ENCODE measurements at regions not wholly inside any gene's neighbourhood (a gene's known extent, or its start where the extent isn't known, plus 50 kb on each side); places are given as distances from the start of the nearest gene placed in this dataset.

DNA sequence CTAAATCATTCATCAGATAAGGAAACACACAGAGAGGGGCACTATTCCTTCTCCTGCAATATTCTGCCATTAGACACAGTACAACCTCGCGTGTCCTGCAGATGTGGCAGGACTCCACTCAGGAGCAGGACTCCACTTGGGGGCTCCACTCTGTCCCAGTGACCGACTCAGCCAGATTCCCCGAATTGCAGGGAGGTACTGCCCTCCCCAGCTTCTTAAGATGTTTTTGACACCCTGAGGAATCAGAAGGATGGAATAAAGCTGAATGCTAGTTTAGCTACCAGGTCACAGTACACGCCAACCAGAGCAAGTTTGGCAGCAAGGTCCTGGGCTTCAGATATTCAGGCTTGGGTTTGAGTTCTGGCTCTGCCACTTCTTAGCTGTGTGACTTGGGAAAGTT, 99.3 kb upstream of the USP47 start:
- no peaks in the 10 kb centered on the region for H3K27me3 ChIP-seq
- H3K4me3 ChIP-seq, result no peak overlapping the region
- H3K36me3 ChIP-seq, result no peaks in the 10 kb centered on the region
- H3K27ac ChIP-seq, result no peak overlapping the region
- intact Hi-C loops (cut with DNase I; ENCODE audit: low total_unique reads), result no loop called here
- TF ChIP-seq, protein P1, sequence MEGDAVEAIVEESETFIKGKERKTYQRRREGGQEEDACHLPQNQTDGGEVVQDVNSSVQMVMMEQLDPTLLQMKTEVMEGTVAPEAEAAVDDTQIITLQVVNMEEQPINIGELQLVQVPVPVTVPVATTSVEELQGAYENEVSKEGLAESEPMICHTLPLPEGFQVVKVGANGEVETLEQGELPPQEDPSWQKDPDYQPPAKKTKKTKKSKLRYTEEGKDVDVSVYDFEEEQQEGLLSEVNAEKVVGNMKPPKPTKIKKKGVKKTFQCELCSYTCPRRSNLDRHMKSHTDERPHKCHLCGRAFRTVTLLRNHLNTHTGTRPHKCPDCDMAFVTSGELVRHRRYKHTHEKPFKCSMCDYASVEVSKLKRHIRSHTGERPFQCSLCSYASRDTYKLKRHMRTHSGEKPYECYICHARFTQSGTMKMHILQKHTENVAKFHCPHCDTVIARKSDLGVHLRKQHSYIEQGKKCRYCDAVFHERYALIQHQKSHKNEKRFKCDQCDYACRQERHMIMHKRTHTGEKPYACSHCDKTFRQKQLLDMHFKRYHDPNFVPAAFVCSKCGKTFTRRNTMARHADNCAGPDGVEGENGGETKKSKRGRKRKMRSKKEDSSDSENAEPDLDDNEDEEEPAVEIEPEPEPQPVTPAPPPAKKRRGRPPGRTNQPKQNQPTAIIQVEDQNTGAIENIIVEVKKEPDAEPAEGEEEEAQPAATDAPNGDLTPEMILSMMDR (IDR thresholded peaks at IDR 0.05), result no peak
- TF ChIP-seq POLR2AphosphoS5 (IDR thresholded peaks at IDR 0.05), result no peak
- no peak for DNase-seq (ENCODE audit: low spot score in 2 of 2)
- no peaks in the 10 kb centered on the region for H3K9me3 ChIP-seq
- no peaks in the 10 kb centered on the region for H3K4me1 ChIP-seq

DNA sequence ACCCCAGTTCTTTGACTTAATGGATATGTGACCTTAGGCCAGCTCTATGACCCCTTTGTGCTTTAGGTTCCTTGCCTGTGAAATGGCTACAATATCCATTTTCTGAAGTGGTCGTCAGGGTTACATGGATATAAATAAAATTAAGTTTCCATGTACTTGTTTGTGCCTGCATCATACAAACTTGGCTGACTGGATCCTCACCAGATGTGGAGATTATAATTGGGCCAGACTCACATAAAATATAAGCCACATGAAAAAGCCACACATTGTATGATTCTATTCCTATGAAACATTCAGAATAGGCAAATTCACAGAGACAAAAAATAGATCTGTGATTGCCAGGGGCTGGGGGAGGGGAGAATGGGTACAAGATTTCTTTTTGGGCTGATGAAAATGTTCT, 100.9 kb upstream of the USP47 start:
- H3K4me1 ChIP-seq, result no peaks in the 10 kb centered on the region
- H3K36me3 ChIP-seq, result no peaks in the 10 kb centered on the region
- TF ChIP-seq POLR2A (IDR thresholded peaks at IDR 0.05) (no peak), POLR2AphosphoS5 (IDR thresholded peaks at IDR 0.05) (no peak)
- TF ChIP-seq, protein P1 (IDR thresholded peaks at IDR 0.05), result no peak
- DNase-seq (ENCODE audit: low spot score in 2 of 2), result no peak
- H3K27ac ChIP-seq, result no peak overlapping the region
- intact Hi-C loops (cut with DNase I; ENCODE audit: low total_unique reads), result no loop called here
- H3K9me3 ChIP-seq, result no peaks in the 10 kb centered on the region
- no peak overlapping the region for H3K4me3 ChIP-seq
- no peaks in the 10 kb centered on the region for H3K27me3 ChIP-seq

- H3K4me1 ChIP-seq, result no peaks in the 10 kb centered on the region
- H3K9me3 ChIP-seq, result no peaks in the 10 kb centered on the region
- TF ChIP-seq POLR2AphosphoS5 (IDR thresholded peaks at IDR 0.05) (no peak), POLR2A (IDR thresholded peaks at IDR 0.05) (no peak)
- TF ChIP-seq, protein P1 (IDR thresholded peaks at IDR 0.05), result no peak
- H3K27ac ChIP-seq, result no peak overlapping the region
- no peak for DNase-seq (ENCODE audit: low spot score in 2 of 2)
- no peak overlapping the region for H3K4me3 ChIP-seq
- H3K36me3 ChIP-seq, result no peaks in the 10 kb centered on the region
- intact Hi-C loops (cut with DNase I; ENCODE audit: low total_unique reads), result no loop called here
- no peaks in the 10 kb centered on the region for H3K27me3 ChIP-seq
Measured at GRCh38 chr11:11740073-11740702, 101.6 kb upstream of the USP47 start.

GRCh38 chr11:11738370-11738769, 103.4 kb upstream of the USP47 start:
- Histone ChIP-seq H3K4me3 (no peak overlapping the region), H3K4me1 (no peaks in the 10 kb centered on the region), H3K9me3 (no peaks in the 10 kb centered on the region), H3K27ac (no peak overlapping the region), H3K36me3 (no peaks in the 10 kb centered on the region), H3K27me3 (no peaks in the 10 kb centered on the region)
- no peak for TF ChIP-seq POLR2A (IDR thresholded peaks at IDR 0.05)
- no peak for TF ChIP-seq POLR2AphosphoS5 (IDR thresholded peaks at IDR 0.05)
- TF ChIP-seq, protein P1 (IDR thresholded peaks at IDR 0.05), result no peak
- DNase-seq (ENCODE audit: low spot score in 2 of 2), result no peak
- intact Hi-C loops (cut with DNase I; ENCODE audit: low total_unique reads), result no loop called here

DNA sequence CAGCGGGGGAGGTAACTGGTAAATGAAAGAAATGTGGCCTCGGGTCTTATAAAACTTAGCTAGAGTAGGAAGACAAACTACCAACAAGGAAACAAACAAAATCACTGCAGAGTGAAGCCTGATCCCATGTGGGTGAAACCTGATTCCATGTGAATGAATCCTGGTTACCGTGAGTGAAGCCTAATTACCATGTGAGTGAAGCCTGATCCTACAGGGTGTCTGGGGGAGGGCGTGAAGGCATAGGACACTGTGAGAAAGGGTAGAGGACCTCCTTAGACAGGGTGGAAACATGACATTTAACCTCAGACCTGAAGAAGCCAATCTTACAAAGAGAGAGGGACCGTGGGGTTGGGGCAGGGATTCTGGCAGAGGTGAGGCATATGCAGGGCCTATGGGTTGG, 106.2 kb upstream of the USP47 start:
- intact Hi-C loops (cut with DNase I; ENCODE audit: low total_unique reads), result no loop called here
- no peaks in the 10 kb centered on the region for H3K9me3 ChIP-seq

More for the DNA sequence above, 106.2 kb upstream of the USP47 start:
- no peak for TF ChIP-seq POLR2A (IDR thresholded peaks at IDR 0.05)
- Histone ChIP-seq H3K27ac (no peak overlapping the region), H3K27me3 (no peaks in the 10 kb centered on the region), H3K4me1 (no peaks in the 10 kb centered on the region), H3K4me3 (no peak overlapping the region), H3K36me3 (no peaks in the 10 kb centered on the region)
- DNase-seq (ENCODE audit: low spot score in 2 of 2), result no peak

Measured in breast epithelium (tissue), 4 donors.